ENCODE measurements at regions not wholly inside any gene's neighbourhood (a gene's known extent, or its start where the extent isn't known, plus 50 kb on each side); places are given as distances from the start of the nearest gene placed in this dataset.

- no TSS peak for BruUV-seq (replicated peaks)
Observed at GRCh38 chr18:41734917-41735316, 220.1 kb upstream of the PIK3C3 start.

GRCh38 chr18:41732356-41732755 is 222.7 kb upstream of the PIK3C3 start:
- no peak overlapping the region for H3K4me3 Mint-ChIP-seq (ENCODE audit: unreplicated experiment)
- H3K4me3 ChIP-seq (ENCODE audit: low read depth, low read length), result no peak overlapping the region
- DNase-seq, result no peak

More at GRCh38 chr18:41734917-41735316, 220.1 kb upstream of the PIK3C3 start:
- CTCF ChIA-PET, result no interaction called here
- no peak overlapping the region for H3K4me3 Mint-ChIP-seq (ENCODE audit: unreplicated experiment)
- no peaks in the 10 kb centered on the region for H3K27me3 ChIP-seq (replicated peaks; ENCODE audit: control insufficient read depth, insufficient read depth, low read length)
- no peaks in the 10 kb centered on the region for H3K9me3 Mint-ChIP-seq (ENCODE audit: unreplicated experiment)
- no peaks in the 10 kb centered on the region for H3K36me3 ChIP-seq (ENCODE audit: control insufficient read depth, insufficient read depth, low read length)
- TF ChIP-seq CTCF (IDR thresholded peaks at IDR 0.05; ENCODE audit: insufficient read depth in 1 of 2, low read depth in 1 of 2, low read length in 1 of 2, severe bottlenecking in 1 of 2, unreplicated experiment in 1 of 2), result no peak
- no peak overlapping the region for H3K27ac Mint-ChIP-seq (ENCODE audit: unreplicated experiment)
- H3K4me1 ChIP-seq, result no peaks in the 10 kb centered on the region
- POLR2A ChIA-PET, result no interaction called here
- no peaks in the 10 kb centered on the region for H3K9me3 ChIP-seq
- H3K36me3 Mint-ChIP-seq (ENCODE audit: insufficient read depth, unreplicated experiment), result no peaks in the 10 kb centered on the region
- no peaks in the 10 kb centered on the region for H3K4me1 Mint-ChIP-seq (ENCODE audit: low read depth, unreplicated experiment)
- DNase-seq, result no peak
- no peak overlapping the region for H3K4me3 ChIP-seq (ENCODE audit: low read depth, low read length)
- no peaks in the 10 kb centered on the region for H3K27me3 Mint-ChIP-seq (ENCODE audit: insufficient read depth, unreplicated experiment)
- intact Hi-C loops (cut with micrococcal nuclease; ENCODE audit: unreplicated experiment), result no loop called here

GRCh38 chr18:41731884-41732283 is 223.2 kb upstream of the PIK3C3 start:
- H3K4me3 Mint-ChIP-seq (ENCODE audit: unreplicated experiment), result no peak overlapping the region
- Histone ChIP-seq H3K9me3 (no peaks in the 10 kb centered on the region), H3K4me3 (ENCODE audit: low read depth, low read length) (no peak overlapping the region), H3K36me3 (ENCODE audit: control insufficient read depth, insufficient read depth, low read length) (no peaks in the 10 kb centered on the region), H3K4me1 (no peaks in the 10 kb centered on the region), H3K27me3 (replicated peaks; ENCODE audit: control insufficient read depth, insufficient read depth, low read length) (no peaks in the 10 kb centered on the region)
- no peaks in the 10 kb centered on the region for H3K9me3 Mint-ChIP-seq (ENCODE audit: unreplicated experiment)
- H3K4me1 Mint-ChIP-seq (ENCODE audit: low read depth, unreplicated experiment), result no peaks in the 10 kb centered on the region
- DNase-seq, result no peak
- intact Hi-C loops (cut with micrococcal nuclease; ENCODE audit: unreplicated experiment), result no loop called here
- H3K36me3 Mint-ChIP-seq (ENCODE audit: insufficient read depth, unreplicated experiment), result no peaks in the 10 kb centered on the region
- BruUV-seq (replicated peaks), result no TSS peak
- ChIA-PET POLR2A (no interaction called here), CTCF (no interaction called here)
- TF ChIP-seq CTCF (IDR thresholded peaks at IDR 0.05; ENCODE audit: insufficient read depth in 1 of 2, low read depth in 1 of 2, low read length in 1 of 2, severe bottlenecking in 1 of 2, unreplicated experiment in 1 of 2), result no peak
- no peaks in the 10 kb centered on the region for H3K27me3 Mint-ChIP-seq (ENCODE audit: insufficient read depth, unreplicated experiment)
- H3K27ac Mint-ChIP-seq (ENCODE audit: unreplicated experiment), result no peak overlapping the region

More at GRCh38 chr18:41732356-41732755, 222.7 kb upstream of the PIK3C3 start:
- Mint-ChIP-seq H3K4me1 (ENCODE audit: low read depth, unreplicated experiment) (no peaks in the 10 kb centered on the region), H3K9me3 (ENCODE audit: unreplicated experiment) (no peaks in the 10 kb centered on the region), H3K36me3 (ENCODE audit: insufficient read depth, unreplicated experiment) (no peaks in the 10 kb centered on the region), H3K27ac (ENCODE audit: unreplicated experiment) (no peak overlapping the region), H3K27me3 (ENCODE audit: insufficient read depth, unreplicated experiment) (no peaks in the 10 kb centered on the region)
- H3K36me3 ChIP-seq (ENCODE audit: control insufficient read depth, insufficient read depth, low read length), result no peaks in the 10 kb centered on the region
- H3K9me3 ChIP-seq, result no peaks in the 10 kb centered on the region
- no peaks in the 10 kb centered on the region for H3K4me1 ChIP-seq
- ChIA-PET POLR2A (no interaction called here), CTCF (no interaction called here)
- BruUV-seq (replicated peaks), result no TSS peak
- intact Hi-C loops (cut with micrococcal nuclease; ENCODE audit: unreplicated experiment), result no loop called here
- no peaks in the 10 kb centered on the region for H3K27me3 ChIP-seq (replicated peaks; ENCODE audit: control insufficient read depth, insufficient read depth, low read length)
- no peak for TF ChIP-seq CTCF (IDR thresholded peaks at IDR 0.05; ENCODE audit: insufficient read depth in 1 of 2, low read depth in 1 of 2, low read length in 1 of 2, severe bottlenecking in 1 of 2, unreplicated experiment in 1 of 2)

Measured in Caco-2 (cell line).